ENCODE measurements at regions not wholly inside any gene's neighbourhood (a gene's known extent, or its start where the extent isn't known, plus 50 kb on each side); places are given as distances from the start of the nearest gene placed in this dataset.

- intact Hi-C loops (cut with DNase I) = no loop called here
- WGBS, 2 donors = 80 to 93% methylated on average over 6 of the region's 6 CpGs
- ATAC-seq = no peak
These were observed 94.7 kb upstream of the TAF1B start for GRCh38 chr2:9748577-9748976.

GRCh38 chr2:9749546-9750223 lies 93.6 kb upstream of the TAF1B start:
- no peak for ATAC-seq
- Histone ChIP-seq H3K4me3 (no peak overlapping the region), H3K4me1 (peaks cover 6 to 34% (median 15%) of the 10 kb centered on the region in 9 donors), H3K9me3 (peaks cover 0 to 5% (median 0%) of the 10 kb centered on the region in 11 donors), H3K27ac (no peak overlapping the region), H3K36me3 (no peaks in the 10 kb centered on the region), H3K27me3 (peaks cover 0 to 5% (median 0%) of the 10 kb centered on the region in 7 donors)
- WGBS, 2 donors = 86 to 92% methylated on average over 9 of the region's 9 CpGs
- no peak for DNase-seq
- intact Hi-C loops (cut with DNase I) = no loop called here
- TF ChIP-seq CTCF (IDR thresholded peaks at IDR 0.05) = no peak

More at GRCh38 chr2:9748577-9748976, 94.7 kb upstream of the TAF1B start:
- peaks cover 3 to 34% (median 14%) of the 10 kb centered on the region in 9 donors for H3K4me1 ChIP-seq
- no peak overlapping the region for H3K27ac ChIP-seq
- no peaks in the 10 kb centered on the region for H3K27me3 ChIP-seq
- no peak for DNase-seq
- peaks cover 0 to 5% (median 0%) of the 10 kb centered on the region in 11 donors for H3K9me3 ChIP-seq
- H3K4me3 ChIP-seq = no peak overlapping the region
- H3K36me3 ChIP-seq = no peaks in the 10 kb centered on the region
- TF ChIP-seq CTCF (IDR thresholded peaks at IDR 0.05) = no peak

GRCh38 chr2:9750224-9751215 lies 92.8 kb upstream of the TAF1B start:
- DNase-seq (no peak), ATAC-seq (no peak)
- peaks cover 0 to 8% (median 0%) of the 10 kb centered on the region in 7 donors for H3K27me3 ChIP-seq
- H3K4me1 ChIP-seq = peaks cover 6 to 34% (median 15%) of the 10 kb centered on the region in 9 donors
- WGBS, 2 donors = 63 to 74% methylated on average over 9 of the region's 9 CpGs
- TF ChIP-seq CTCF (IDR thresholded peaks at IDR 0.05) = no peak
- no peak overlapping the region for H3K4me3 ChIP-seq
- peaks cover 0 to 5% (median 0%) of the 10 kb centered on the region in 11 donors for H3K9me3 ChIP-seq
- no peak overlapping the region for H3K27ac ChIP-seq
- intact Hi-C loops (cut with DNase I) = no loop called here
- H3K36me3 ChIP-seq = no peaks in the 10 kb centered on the region

GRCh38 chr2:9751831-9752230 lies 91.4 kb upstream of the TAF1B start:
- intact Hi-C loops (cut with DNase I) = no loop called here
- 95 to 98% methylated on average over 11 of the region's 11 CpGs for WGBS, 2 donors
- peaks cover 0 to 8% (median 0%) of the 10 kb centered on the region in 7 donors for H3K27me3 ChIP-seq

More at GRCh38 chr2:9751831-9752230, 91.4 kb upstream of the TAF1B start:
- Histone ChIP-seq H3K4me3 (no peak overlapping the region), H3K27ac (no peak overlapping the region), H3K9me3 (peaks cover 0 to 5% (median 0%) of the 10 kb centered on the region in 11 donors), H3K36me3 (no peaks in the 10 kb centered on the region), H3K4me1 (peaks cover 6 to 35% (median 16%) of the 10 kb centered on the region in 9 donors)
- TF ChIP-seq CTCF (IDR thresholded peaks at IDR 0.05) = no peak
- ATAC-seq (no peak), DNase-seq (no peak)
